GM23338 (cell line): ENCODE measurements at regions not wholly inside any gene's neighbourhood (a gene's known extent, or its start where the extent isn't known, plus 50 kb on each side); places are given as distances from the start of the nearest gene placed in this dataset.

Source experiments
- ATAC-seq: fragments of 200-7000 bp; cut with Tn5 transposase; 3 replicates; pipeline ENCODE4 v1.9.1; 2020
- DNase-seq: peaks from one replicate; pipeline ENCODE4 v3.0.0-alpha.2; 2015; ENCODE audit warnings: low spot score
- H2AFZ ChIP-seq: fragments of 200-600 bp; sonication (generic); 2 replicates; pipeline ENCODE4 v1.8.0; 2016; ENCODE audit warnings: antibody characterized with exemption, mild to moderate bottlenecking, moderate library complexity
- H3F3A ChIP-seq: fragments of 200-600 bp; sonication (generic); replicated peaks from 2 replicates; pipeline ENCODE4 v1.8.0; 2017; ENCODE audit warnings: antibody characterized with exemption, mixed run types, low read depth
- H3K27ac ChIP-seq: fragments of 200-600 bp; sonication (generic); 2 replicates; pipeline ENCODE4 v1.6.1; 2016; ENCODE audit warnings: low read depth
- H3K27me3 ChIP-seq: fragments of 200-600 bp; sonication (generic); 2 replicates; pipeline ENCODE4 v1.8.0; 2016; ENCODE audit warnings: mild to moderate bottlenecking, mixed run types, moderate library complexity; ENCODE audit not compliant: insufficient read depth
- H3K36me3 ChIP-seq: fragments of 200-600 bp; sonication (generic); 2 replicates; pipeline ENCODE4 v1.8.0; 2016; ENCODE audit warnings: mild to moderate bottlenecking; ENCODE audit not compliant: insufficient read depth
- H3K4me1 ChIP-seq: fragments of 200-600 bp; sonication (generic); 2 replicates; pipeline ENCODE4 v1.8.0; 2016; ENCODE audit warnings: mild to moderate bottlenecking, moderate library complexity; ENCODE audit not compliant: insufficient read depth
- H3K4me2 ChIP-seq: fragments of 200-600 bp; sonication (generic); 2 replicates; pipeline ENCODE4 v1.7.1; 2017; ENCODE audit warnings: mixed run types
- H3K4me3 ChIP-seq: fragments of 200-600 bp; sonication (generic); 2 replicates; pipeline ENCODE4 v1.6.1; 2016; ENCODE audit warnings: mixed run types
- H3K79me2 ChIP-seq: fragments of 200-600 bp; sonication (generic); replicated peaks from 2 replicates; pipeline ENCODE4 v1.8.0; 2017; ENCODE audit warnings: mild to moderate bottlenecking; ENCODE audit not compliant: insufficient read depth
- H3K9me2 ChIP-seq: fragments of 200-600 bp; sonication (generic); 2 replicates; pipeline ENCODE4 v1.8.0; 2017; ENCODE audit not compliant: insufficient read depth
- H4K20me1 ChIP-seq: fragments of 200-600 bp; sonication (generic); replicated peaks from 2 replicates; pipeline ENCODE4 v1.8.0; 2017; ENCODE audit warnings: mild to moderate bottlenecking; ENCODE audit not compliant: insufficient read depth
- H3K27ac Mint-ChIP-seq: 2 replicates; pipeline ENCODE4 v1.8.0; 2020; ENCODE audit warnings: inconsistent platforms, mild to moderate bottlenecking, moderate library complexity, mixed read lengths
- H3K27me3 Mint-ChIP-seq: 3 replicates; pipeline ENCODE4 v1.8.0; 2022; ENCODE audit warnings: low read depth, mild to moderate bottlenecking, moderate library complexity, mixed read lengths, inconsistent platforms; ENCODE audit not compliant: insufficient read depth, poor library complexity
- H3K36me3 Mint-ChIP-seq: 3 replicates; pipeline ENCODE4 v1.8.0; 2021; ENCODE audit warnings: low read depth, mild to moderate bottlenecking, inconsistent platforms, moderate library complexity, mixed read lengths
- H3K4me1 Mint-ChIP-seq: 3 replicates; pipeline ENCODE4 v1.8.0; 2020; ENCODE audit warnings: mild to moderate bottlenecking, inconsistent platforms, mixed read lengths
- H3K4me3 Mint-ChIP-seq: 3 replicates; pipeline ENCODE4 v1.8.0; 2021; ENCODE audit warnings: moderate library complexity, mild to moderate bottlenecking, inconsistent platforms, mixed read lengths
- H3K9me3 Mint-ChIP-seq: 3 replicates; pipeline ENCODE4 v1.8.0; 2020; ENCODE audit warnings: moderate library complexity, mild to moderate bottlenecking, inconsistent platforms, mixed read lengths
- NANOG ChIP-seq: IDR thresholded peaks from 2 replicates; pipeline ENCODE4 v1.6.1; 2016; ENCODE audit warnings: antibody characterized with exemption, borderline replicate concordance
- STAT1 ChIP-seq: IDR thresholded peaks from one replicate; pipeline ENCODE4 v1.6.1; 2016; ENCODE audit warnings: antibody characterized with exemption; ENCODE audit not compliant: unreplicated experiment
- ZNF114 ChIP-seq: fragments of 250-450 bp; sonication (Bioruptor Pico); IDR thresholded peaks from 2 replicates; pipeline ENCODE4 v1.5.0; 2020; ENCODE audit warnings: mild to moderate bottlenecking, moderate library complexity
- TF ChIP-seq, protein P1 (sequence below), 2 experiments: fragments of 200-600 bp in 1 of 2; sonication (generic) in 1 of 2; conservative IDR thresholded peaks; 2 replicates each; pipeline versions ENCODE4 v1.5.1 to v1.6.1; 2016 to 2017; ENCODE audit warnings: antibody characterized with exemption in 2 of 2, low read depth in 2 of 2, mild to moderate bottlenecking in 2 of 2, moderate library complexity in 1 of 2
- TF ChIP-seq, protein P2 (sequence below): fragments of 250-450 bp; sonication (Bioruptor Pico); IDR thresholded peaks from 2 replicates; pipeline ENCODE4 v1.5.0; 2020; ENCODE audit warnings: mild to moderate bottlenecking, moderate library complexity

- Mint-ChIP-seq H3K9me3 (peaks cover 33% of the 10 kb centered on the region), H3K36me3 (peaks cover 20% of the 10 kb centered on the region), H3K27me3 (peaks cover 2% of the 10 kb centered on the region), H3K27ac (no peak overlapping the region), H3K4me3 (no peak overlapping the region), H3K4me1 (no peaks in the 10 kb centered on the region; the same call in 2 of the 3 replicates)
- no peak for ATAC-seq
- no peaks in the 10 kb centered on the region for H3K27me3 ChIP-seq
- no peaks in the 10 kb centered on the region for H3K79me2 ChIP-seq
- H3K4me2 ChIP-seq, result no peak overlapping the region
- no peaks in the 10 kb centered on the region for H4K20me1 ChIP-seq
- no peaks in the 10 kb centered on the region for H3F3A ChIP-seq
- H3K27ac ChIP-seq, result no peak overlapping the region
- no peak overlapping the region for H2AFZ ChIP-seq
- H3K4me1 ChIP-seq, result no peaks in the 10 kb centered on the region
- TF ChIP-seq STAT1, result no peak
- TF ChIP-seq, protein P1, sequence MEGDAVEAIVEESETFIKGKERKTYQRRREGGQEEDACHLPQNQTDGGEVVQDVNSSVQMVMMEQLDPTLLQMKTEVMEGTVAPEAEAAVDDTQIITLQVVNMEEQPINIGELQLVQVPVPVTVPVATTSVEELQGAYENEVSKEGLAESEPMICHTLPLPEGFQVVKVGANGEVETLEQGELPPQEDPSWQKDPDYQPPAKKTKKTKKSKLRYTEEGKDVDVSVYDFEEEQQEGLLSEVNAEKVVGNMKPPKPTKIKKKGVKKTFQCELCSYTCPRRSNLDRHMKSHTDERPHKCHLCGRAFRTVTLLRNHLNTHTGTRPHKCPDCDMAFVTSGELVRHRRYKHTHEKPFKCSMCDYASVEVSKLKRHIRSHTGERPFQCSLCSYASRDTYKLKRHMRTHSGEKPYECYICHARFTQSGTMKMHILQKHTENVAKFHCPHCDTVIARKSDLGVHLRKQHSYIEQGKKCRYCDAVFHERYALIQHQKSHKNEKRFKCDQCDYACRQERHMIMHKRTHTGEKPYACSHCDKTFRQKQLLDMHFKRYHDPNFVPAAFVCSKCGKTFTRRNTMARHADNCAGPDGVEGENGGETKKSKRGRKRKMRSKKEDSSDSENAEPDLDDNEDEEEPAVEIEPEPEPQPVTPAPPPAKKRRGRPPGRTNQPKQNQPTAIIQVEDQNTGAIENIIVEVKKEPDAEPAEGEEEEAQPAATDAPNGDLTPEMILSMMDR (conservative IDR thresholded peaks at IDR 0.05; ENCODE audit: low read depth in 2 of 2), result peak in 1 of 2 experiments; percentile 10; a peak in 1 of 4 replicates
- H3K4me3 ChIP-seq, result no peak overlapping the region
- no peaks in the 10 kb centered on the region for H3K9me2 ChIP-seq
- no peaks in the 10 kb centered on the region; the same call in 1 of the 2 replicates for H3K36me3 ChIP-seq
- DNase-seq, result no peak
These were observed 565.7 kb downstream of the SLC4A3 start for GRCh38 chr2:220192994-220193753.

- H3K27ac Mint-ChIP-seq, result no peak overlapping the region
- no peaks in the 10 kb centered on the region for H3F3A ChIP-seq
- H3K27ac ChIP-seq, result no peak overlapping the region
- H3K4me1 ChIP-seq, result no peaks in the 10 kb centered on the region
- DNase-seq (no peak), ATAC-seq (no peak)
- H3K36me3 ChIP-seq, result no peaks in the 10 kb centered on the region; the same call in 1 of the 2 replicates
- H3K4me3 ChIP-seq, result no peak overlapping the region
- peaks cover 2% of the 10 kb centered on the region for H3K27me3 Mint-ChIP-seq
- no peaks in the 10 kb centered on the region for H4K20me1 ChIP-seq
- H3K9me3 Mint-ChIP-seq, result peaks cover 33% of the 10 kb centered on the region
- H3K27me3 ChIP-seq, result no peaks in the 10 kb centered on the region
- no peak overlapping the region for H3K4me2 ChIP-seq
- H3K4me1 Mint-ChIP-seq, result no peaks in the 10 kb centered on the region; the same call in 2 of the 3 replicates
- TF ChIP-seq, protein P2, sequence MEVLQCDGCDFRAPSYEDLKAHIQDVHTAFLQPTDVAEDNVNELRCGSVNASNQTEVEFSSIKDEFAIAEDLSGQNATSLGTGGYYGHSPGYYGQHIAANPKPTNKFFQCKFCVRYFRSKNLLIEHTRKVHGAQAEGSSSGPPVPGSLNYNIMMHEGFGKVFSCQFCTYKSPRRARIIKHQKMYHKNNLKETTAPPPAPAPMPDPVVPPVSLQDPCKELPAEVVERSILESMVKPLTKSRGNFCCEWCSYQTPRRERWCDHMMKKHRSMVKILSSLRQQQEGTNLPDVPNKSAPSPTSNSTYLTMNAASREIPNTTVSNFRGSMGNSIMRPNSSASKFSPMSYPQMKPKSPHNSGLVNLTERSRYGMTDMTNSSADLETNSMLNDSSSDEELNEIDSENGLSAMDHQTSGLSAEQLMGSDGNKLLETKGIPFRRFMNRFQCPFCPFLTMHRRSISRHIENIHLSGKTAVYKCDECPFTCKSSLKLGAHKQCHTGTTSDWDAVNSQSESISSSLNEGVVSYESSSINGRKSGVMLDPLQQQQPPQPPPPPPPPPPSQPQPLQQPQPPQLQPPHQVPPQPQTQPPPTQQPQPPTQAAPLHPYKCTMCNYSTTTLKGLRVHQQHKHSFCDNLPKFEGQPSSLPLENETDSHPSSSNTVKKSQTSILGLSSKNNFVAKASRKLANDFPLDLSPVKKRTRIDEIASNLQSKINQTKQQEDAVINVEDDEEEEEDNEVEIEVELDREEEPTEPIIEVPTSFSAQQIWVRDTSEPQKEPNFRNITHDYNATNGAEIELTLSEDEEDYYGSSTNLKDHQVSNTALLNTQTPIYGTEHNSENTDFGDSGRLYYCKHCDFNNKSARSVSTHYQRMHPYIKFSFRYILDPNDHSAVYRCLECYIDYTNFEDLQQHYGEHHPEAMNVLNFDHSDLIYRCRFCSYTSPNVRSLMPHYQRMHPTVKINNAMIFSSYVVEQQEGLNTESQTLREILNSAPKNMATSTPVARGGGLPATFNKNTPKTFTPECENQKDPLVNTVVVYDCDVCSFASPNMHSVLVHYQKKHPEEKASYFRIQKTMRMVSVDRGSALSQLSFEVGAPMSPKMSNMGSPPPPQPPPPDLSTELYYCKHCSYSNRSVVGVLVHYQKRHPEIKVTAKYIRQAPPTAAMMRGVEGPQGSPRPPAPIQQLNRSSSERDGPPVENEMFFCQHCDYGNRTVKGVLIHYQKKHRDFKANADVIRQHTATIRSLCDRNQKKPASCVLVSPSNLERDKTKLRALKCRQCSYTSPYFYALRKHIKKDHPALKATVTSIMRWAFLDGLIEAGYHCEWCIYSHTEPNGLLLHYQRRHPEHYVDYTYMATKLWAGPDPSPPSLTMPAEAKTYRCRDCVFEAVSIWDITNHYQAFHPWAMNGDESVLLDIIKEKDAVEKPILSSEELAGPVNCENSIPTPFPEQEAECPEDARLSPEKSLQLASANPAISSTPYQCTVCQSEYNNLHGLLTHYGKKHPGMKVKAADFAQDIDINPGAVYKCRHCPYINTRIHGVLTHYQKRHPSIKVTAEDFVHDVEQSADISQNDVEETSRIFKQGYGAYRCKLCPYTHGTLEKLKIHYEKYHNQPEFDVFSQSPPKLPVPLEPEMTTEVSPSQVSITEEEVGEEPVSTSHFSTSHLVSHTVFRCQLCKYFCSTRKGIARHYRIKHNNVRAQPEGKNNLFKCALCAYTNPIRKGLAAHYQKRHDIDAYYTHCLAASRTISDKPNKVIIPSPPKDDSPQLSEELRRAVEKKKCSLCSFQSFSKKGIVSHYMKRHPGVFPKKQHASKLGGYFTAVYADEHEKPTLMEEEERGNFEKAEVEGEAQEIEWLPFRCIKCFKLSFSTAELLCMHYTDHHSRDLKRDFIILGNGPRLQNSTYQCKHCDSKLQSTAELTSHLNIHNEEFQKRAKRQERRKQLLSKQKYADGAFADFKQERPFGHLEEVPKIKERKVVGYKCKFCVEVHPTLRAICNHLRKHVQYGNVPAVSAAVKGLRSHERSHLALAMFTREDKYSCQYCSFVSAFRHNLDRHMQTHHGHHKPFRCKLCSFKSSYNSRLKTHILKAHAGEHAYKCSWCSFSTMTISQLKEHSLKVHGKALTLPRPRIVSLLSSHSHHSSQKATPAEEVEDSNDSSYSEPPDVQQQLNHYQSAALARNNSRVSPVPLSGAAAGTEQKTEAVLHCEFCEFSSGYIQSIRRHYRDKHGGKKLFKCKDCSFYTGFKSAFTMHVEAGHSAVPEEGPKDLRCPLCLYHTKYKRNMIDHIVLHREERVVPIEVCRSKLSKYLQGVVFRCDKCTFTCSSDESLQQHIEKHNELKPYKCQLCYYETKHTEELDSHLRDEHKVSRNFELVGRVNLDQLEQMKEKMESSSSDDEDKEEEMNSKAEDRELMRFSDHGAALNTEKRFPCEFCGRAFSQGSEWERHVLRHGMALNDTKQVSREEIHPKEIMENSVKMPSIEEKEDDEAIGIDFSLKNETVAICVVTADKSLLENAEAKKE (CRISPR knock-in tag), result no peak
- no peak for TF ChIP-seq ZNF114 (CRISPR knock-in tag)
- no peak for TF ChIP-seq NANOG
- H3K36me3 Mint-ChIP-seq, result peaks cover 20% of the 10 kb centered on the region
- H3K4me3 Mint-ChIP-seq, result no peak overlapping the region
- H3K9me2 ChIP-seq, result no peaks in the 10 kb centered on the region
- H3K79me2 ChIP-seq, result no peaks in the 10 kb centered on the region
- no peak overlapping the region for H2AFZ ChIP-seq
These were observed 567.5 kb downstream of the SLC4A3 start for GRCh38 chr2:220194630-220195584.
